ENCODE measurements at regions not wholly inside any gene's neighbourhood (a gene's known extent, or its start where the extent isn't known, plus 50 kb on each side); places are given as distances from the start of the nearest gene placed in this dataset.

GRCh38 chr5:8050616-8051175 lies 181.7 kb downstream of the MTRR start:
- no peak for DNase-seq

- no peak for DNase-seq
Measured at GRCh38 chr5:8053270-8053669, 184.3 kb downstream of the MTRR start.

- peak; percentile 53 for DNase-seq
Measured at GRCh38 chr5:8057769-8058168, 188.8 kb downstream of the MTRR start.

GRCh38 chr5:8058616-8059190 lies 189.8 kb downstream of the MTRR start:
- peak; percentile 84 for DNase-seq

GRCh38 chr5:8059337-8059736 lies 190.4 kb downstream of the MTRR start:
- no peak for DNase-seq

GRCh38 chr5:8060235-8060952 lies 191.4 kb downstream of the MTRR start:
- no peak for DNase-seq

GRCh38 chr5:8060953-8061429 lies 192.0 kb downstream of the MTRR start:
- DNase-seq, result no peak

GRCh38 chr5:8062521-8062920 lies 193.6 kb downstream of the MTRR start:
- no peak for DNase-seq

GRCh38 chr5:8068078-8068477 lies 199.1 kb downstream of the MTRR start:
- DNase-seq, result no peak

- no peak for DNase-seq
Measured at GRCh38 chr5:8070138-8070537, 201.2 kb downstream of the MTRR start.

- DNase-seq, result no peak
Measured at GRCh38 chr5:8079056-8079455, 210.1 kb downstream of the MTRR start.

- DNase-seq, result peak; percentile 90
Measured at GRCh38 chr5:8081179-8081578, 212.2 kb downstream of the MTRR start.

- DNase-seq, result no peak
Measured at GRCh38 chr5:8093669-8094068, 224.7 kb downstream of the MTRR start.

- no peak for DNase-seq
Measured at GRCh38 chr5:8094304-8094703, 225.4 kb downstream of the MTRR start.

- DNase-seq, result no peak
Measured at GRCh38 chr5:8097146-8097545, 228.2 kb downstream of the MTRR start.

- no peak for DNase-seq
Measured at GRCh38 chr5:8098081-8098480, 229.1 kb downstream of the MTRR start.

- DNase-seq, result no peak
Measured at GRCh38 chr5:8102714-8103113, 233.8 kb downstream of the MTRR start.

- DNase-seq, result no peak
Measured at GRCh38 chr5:8114597-8115266, 245.8 kb downstream of the MTRR start.

- DNase-seq, result no peak
Measured at GRCh38 chr5:8123559-8123958, 254.6 kb downstream of the MTRR start.

GRCh38 chr5:8134609-8135008 lies 265.7 kb downstream of the MTRR start:
- DNase-seq, result no peak

GRCh38 chr5:8135742-8136141 lies 266.8 kb downstream of the MTRR start:
- no peak for DNase-seq

GRCh38 chr5:8136271-8136670 lies 267.3 kb downstream of the MTRR start:
- DNase-seq, result no peak

GRCh38 chr5:8137941-8138550 lies 269.1 kb downstream of the MTRR start:
- DNase-seq, result no peak

All from NCI-H187 treated with DMSO at 0.1 percent for 48 hours (cell line).